ENCODE measurements at regions not wholly inside any gene's neighbourhood (a gene's known extent, or its start where the extent isn't known, plus 50 kb on each side); places are given as distances from the start of the nearest gene placed in this dataset.

GRCh38 chr20:51867251-51867650 lies 64.9 kb upstream of the SALL4 start:
- DNase-seq, result no peak

GRCh38 chr20:51864967-51865366 lies 62.6 kb upstream of the SALL4 start:
- no peak for DNase-seq

- DNase-seq, result no peak
Measured at GRCh38 chr20:51862796-51863195, 60.5 kb upstream of the SALL4 start.

GRCh38 chr20:51861726-51862466 lies 59.6 kb upstream of the SALL4 start:
- DNase-seq, result no peak

- DNase-seq, result no peak
Measured at GRCh38 chr20:51860111-51860882, 58.0 kb upstream of the SALL4 start.

GRCh38 chr20:51856432-51856831 lies 54.1 kb upstream of the SALL4 start:
- no peak for DNase-seq

- DNase-seq, result no peak
Measured at GRCh38 chr20:51854921-51855320, 52.6 kb upstream of the SALL4 start.
